ENCODE measurements at regions not wholly inside any gene's neighbourhood (a gene's known extent, or its start where the extent isn't known, plus 50 kb on each side); places are given as distances from the start of the nearest gene placed in this dataset.
A peak's percentile ranks its signal among the peaks of the same experiment; 100 is the strongest.

DNA sequence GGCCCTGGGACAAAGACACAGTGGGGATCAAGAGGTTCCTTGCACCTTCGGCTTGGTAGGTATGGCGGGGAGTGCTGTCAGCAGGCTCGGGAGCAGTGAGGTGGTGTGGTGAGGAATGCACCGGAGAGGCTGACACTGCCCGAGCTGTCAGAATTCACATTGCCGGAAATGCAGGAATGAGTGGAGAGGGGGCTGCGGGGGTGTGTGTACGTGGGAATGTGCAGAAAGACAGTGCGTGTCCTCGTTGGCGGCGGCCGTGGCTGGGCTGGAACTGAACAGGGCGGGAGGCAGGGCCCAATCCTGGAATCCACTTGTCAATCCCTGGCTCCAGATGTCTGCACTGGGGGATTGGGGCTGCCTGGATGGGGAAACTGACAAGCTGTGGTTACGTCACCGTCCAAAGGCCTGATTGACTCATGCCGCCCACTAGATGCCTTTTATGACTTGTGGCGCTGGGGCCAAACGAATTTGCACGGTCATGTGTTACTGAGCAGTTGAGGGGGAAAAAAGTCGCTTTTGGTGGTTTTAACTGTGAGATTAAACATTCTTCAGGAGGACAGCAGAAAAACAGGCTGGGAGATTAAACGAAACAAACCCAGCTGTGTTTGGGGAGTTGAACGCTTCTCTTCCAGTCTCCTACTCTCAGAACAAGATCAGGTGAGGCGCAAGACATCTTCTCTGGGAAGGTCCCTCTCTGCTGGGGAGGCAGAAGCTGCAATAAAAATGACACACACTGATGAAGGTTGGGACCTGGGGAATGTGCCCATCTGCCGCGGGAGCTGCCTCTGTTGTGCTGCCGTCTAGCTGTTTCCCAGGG lies 189.4 kb upstream of the GLI2 start (continued):
- TF ChIP-seq ZNF652 (CRISPR knock-in tag; IDR thresholded peaks at IDR 0.05; ENCODE audit: borderline replicate concordance, low read depth) (no peak), ZNF878 (CRISPR knock-in tag; IDR thresholded peaks at IDR 0.05) (peak; percentile 94), BRCA1 (CRISPR knock-in tag; IDR thresholded peaks at IDR 0.05) (peak; percentile 89; the same call in 1 of the 2 replicates), RAD21 (CRISPR knock-in tag; IDR thresholded peaks at IDR 0.05) (peak; percentile 38; the same call in 1 of the 2 replicates), SMC3 (IDR thresholded peaks at IDR 0.05; ENCODE audit: low read length) (0 out of 2 replicates have a peak, but pooled peaks have one; percentile 27), PTBP1 (IDR thresholded peaks at IDR 0.05; ENCODE audit: low read depth, low read length, poor library complexity, severe bottlenecking) (no peak), ZNF768 (CRISPR knock-in tag; IDR thresholded peaks at IDR 0.05) (0 out of 2 replicates have a peak, but pooled peaks have one; percentile 33), ETS1 (CRISPR knock-in tag; IDR thresholded peaks at IDR 0.05) (0 out of 2 replicates have a peak, but pooled peaks have one; percentile 41), ARNT (IDR thresholded peaks at IDR 0.05) (no peak), FLYWCH1 (CRISPR knock-in tag; IDR thresholded peaks at IDR 0.05) (no peak), NFATC3 (CRISPR knock-in tag; IDR thresholded peaks at IDR 0.05) (no peak), SPEN (CRISPR knock-in tag; IDR thresholded peaks at IDR 0.05; ENCODE audit: low read depth) (peak; percentile 91), ZNF18 (CRISPR knock-in tag; IDR thresholded peaks at IDR 0.05; ENCODE audit: insufficient replicate concordance) (peak; percentile 93), ZBTB7B (CRISPR knock-in tag; IDR thresholded peaks at IDR 0.05) (peak; percentile 93), KAT2B (IDR thresholded peaks at IDR 0.05; ENCODE audit: borderline replicate concordance, low read depth, low read length) (no peak), SETDB1 (CRISPR knock-in tag; IDR thresholded peaks at IDR 0.05; ENCODE audit: borderline replicate concordance) (no peak), TARDBP (CRISPR knock-in tag; IDR thresholded peaks at IDR 0.05) (peak; percentile 63; the same call in 1 of the 2 replicates), MXD4 (CRISPR knock-in tag; IDR thresholded peaks at IDR 0.05) (peak; percentile 44; the same call in 1 of the 2 replicates), MEF2D (CRISPR knock-in tag; IDR thresholded peaks at IDR 0.05) (peak; percentile 90), ZNF556 (CRISPR knock-in tag; IDR thresholded peaks at IDR 0.05; ENCODE audit: borderline replicate concordance) (peak; percentile 98; the same call in 1 of the 2 replicates), JDP2 (CRISPR knock-in tag; IDR thresholded peaks at IDR 0.05; ENCODE audit: borderline replicate concordance) (no peak), IRF2 (CRISPR knock-in tag; IDR thresholded peaks at IDR 0.05) (no peak; the same call in none of the 2 replicates), IKZF5 (CRISPR knock-in tag; IDR thresholded peaks at IDR 0.05) (peak; percentile 90)
- TF ChIP-seq, protein P1, sequence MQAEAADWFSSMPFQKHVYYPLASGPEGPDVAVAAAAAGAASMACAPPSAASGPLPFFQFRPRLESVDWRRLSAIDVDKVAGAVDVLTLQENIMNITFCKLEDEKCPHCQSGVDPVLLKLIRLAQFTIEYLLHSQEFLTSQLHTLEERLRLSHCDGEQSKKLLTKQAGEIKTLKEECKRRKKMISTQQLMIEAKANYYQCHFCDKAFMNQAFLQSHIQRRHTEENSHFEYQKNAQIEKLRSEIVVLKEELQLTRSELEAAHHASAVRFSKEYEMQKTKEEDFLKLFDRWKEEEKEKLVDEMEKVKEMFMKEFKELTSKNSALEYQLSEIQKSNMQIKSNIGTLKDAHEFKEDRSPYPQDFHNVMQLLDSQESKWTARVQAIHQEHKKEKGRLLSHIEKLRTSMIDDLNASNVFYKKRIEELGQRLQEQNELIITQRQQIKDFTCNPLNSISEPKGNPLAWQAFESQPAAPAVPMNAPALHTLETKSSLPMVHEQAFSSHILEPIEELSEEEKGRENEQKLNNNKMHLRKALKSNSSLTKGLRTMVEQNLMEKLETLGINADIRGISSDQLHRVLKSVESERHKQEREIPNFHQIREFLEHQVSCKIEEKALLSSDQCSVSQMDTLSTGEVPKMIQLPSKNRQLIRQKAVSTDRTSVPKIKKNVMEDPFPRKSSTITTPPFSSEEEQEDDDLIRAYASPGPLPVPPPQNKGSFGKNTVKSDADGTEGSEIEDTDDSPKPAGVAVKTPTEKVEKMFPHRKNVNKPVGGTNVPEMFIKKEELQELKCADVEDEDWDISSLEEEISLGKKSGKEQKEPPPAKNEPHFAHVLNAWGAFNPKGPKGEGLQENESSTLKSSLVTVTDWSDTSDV (CRISPR knock-in tag; IDR thresholded peaks at IDR 0.05) = peak; percentile 91
